GM12891 (cell line): ENCODE measurements at regions not wholly inside any gene's neighbourhood (a gene's known extent, or its start where the extent isn't known, plus 50 kb on each side); places are given as distances from the start of the nearest gene placed in this dataset.

Experiments used
- DNase-seq: peaks from one replicate; pipeline ENCODE4 v3.0.0; 2011; ENCODE audit warnings: low spot score; ENCODE audit not compliant: insufficient read length
- FAIRE-seq: peaks from 2 replicates; lab custom pipeline; 2011; peaks lifted over from hg19 to GRCh38; lab: Jason Lieb, UNC
- PAX5 ChIP-seq: IDR thresholded peaks from 2 replicates; pipeline ENCODE4 v1.6.1; 2011; ENCODE audit warnings: low read length, moderate library complexity, mild to moderate bottlenecking; ENCODE audit not compliant: insufficient read depth, severe bottlenecking
- POLR2A ChIP-seq: IDR thresholded peaks from 2 replicates; pipeline ENCODE4 v1.6.1; 2011; ENCODE audit warnings: low read depth, low read length, control low read depth
- POLR2AphosphoS5 ChIP-seq: IDR thresholded peaks from 2 replicates; pipeline ENCODE4 v1.6.1; 2011; ENCODE audit warnings: low read depth, low read length, control low read depth
- POU2F2 ChIP-seq: IDR thresholded peaks from 2 replicates; pipeline ENCODE4 v1.6.1; 2011; ENCODE audit warnings: low read depth, mild to moderate bottlenecking, control low read depth, low read length, moderate library complexity
- SPI1 ChIP-seq: IDR thresholded peaks from 2 replicates; pipeline ENCODE4 v1.6.1; 2011; ENCODE audit warnings: low read depth, low read length, control low read depth
- TAF1 ChIP-seq: IDR thresholded peaks from 2 replicates; pipeline ENCODE4 v1.6.1; 2011; ENCODE audit warnings: low read depth, low read length, control low read depth

- no peak for TF ChIP-seq POLR2AphosphoS5
- TF ChIP-seq PAX5, result no peak
- no peak for TF ChIP-seq POLR2A
- no peak for TF ChIP-seq SPI1
- no peak for TF ChIP-seq POU2F2
- no peak for TF ChIP-seq TAF1
- no peak for DNase-seq
- no peak for FAIRE-seq
Observed at GRCh38 chr6:2426561-2427340, 181.3 kb upstream of the GMDS start.

GRCh38 chr6:2416128-2416712, 170.8 kb upstream of the GMDS start:
- no peak for FAIRE-seq
- DNase-seq, result no peak
- TF ChIP-seq SPI1 (no peak), POLR2A (no peak), TAF1 (no peak), POU2F2 (no peak), POLR2AphosphoS5 (no peak), PAX5 (no peak)

GRCh38 chr6:2414885-2415547, 169.6 kb upstream of the GMDS start:
- FAIRE-seq (no peak), DNase-seq (no peak)
- TF ChIP-seq POLR2AphosphoS5 (no peak), PAX5 (no peak), POLR2A (no peak), TAF1 (no peak), POU2F2 (no peak), SPI1 (no peak)

GRCh38 chr6:2412731-2413130, 167.3 kb upstream of the GMDS start:
- TF ChIP-seq POLR2A, result no peak
- TF ChIP-seq SPI1, result no peak
- TF ChIP-seq POLR2AphosphoS5, result no peak
- TF ChIP-seq TAF1, result no peak
- no peak for TF ChIP-seq POU2F2
- TF ChIP-seq PAX5, result no peak
- FAIRE-seq (no peak), DNase-seq (no peak)

GRCh38 chr6:2410656-2411380, 165.4 kb upstream of the GMDS start:
- DNase-seq, result no peak
- no peak for TF ChIP-seq POU2F2
- no peak for TF ChIP-seq POLR2A
- TF ChIP-seq SPI1, result no peak
- TF ChIP-seq PAX5, result no peak
- no peak for TF ChIP-seq TAF1
- no peak for TF ChIP-seq POLR2AphosphoS5
- FAIRE-seq, result no peak

GRCh38 chr6:2407525-2407924, 162.1 kb upstream of the GMDS start:
- FAIRE-seq (no peak), DNase-seq (no peak)
- TF ChIP-seq POLR2A (no peak), SPI1 (no peak), PAX5 (no peak), TAF1 (no peak), POLR2AphosphoS5 (no peak), POU2F2 (no peak)

- TF ChIP-seq POLR2A (no peak), TAF1 (no peak), SPI1 (no peak), POU2F2 (no peak), POLR2AphosphoS5 (no peak), PAX5 (no peak)
- DNase-seq (no peak), FAIRE-seq (no peak)
Observed at GRCh38 chr6:2404211-2404929, 159.0 kb upstream of the GMDS start.

- DNase-seq, result no peak
- no peak for TF ChIP-seq POLR2AphosphoS5
- no peak for TF ChIP-seq SPI1
- no peak for TF ChIP-seq POLR2A
- no peak for TF ChIP-seq TAF1
- TF ChIP-seq POU2F2, result no peak
- no peak for TF ChIP-seq PAX5
- FAIRE-seq, result no peak
Observed at GRCh38 chr6:2403546-2403945, 158.1 kb upstream of the GMDS start.
